ENCODE measurements at regions not wholly inside any gene's neighbourhood (a gene's known extent, or its start where the extent isn't known, plus 50 kb on each side); places are given as distances from the start of the nearest gene placed in this dataset.

GRCh38 chr2:203790134-203790852 lies 77.3 kb upstream of the CTLA4 start:
- no peak for TF ChIP-seq NFIC (IDR thresholded peaks at IDR 0.05)
- TF ChIP-seq EP300 (IDR thresholded peaks at IDR 0.05; ENCODE audit: borderline replicate concordance) = no peak
- TF ChIP-seq ZBTB7A (IDR thresholded peaks at IDR 0.05; ENCODE audit: low read depth) = no peak
- TF ChIP-seq TAF1 (IDR thresholded peaks at IDR 0.05; ENCODE audit: low read depth) = no peak
- TF ChIP-seq REST (IDR thresholded peaks at IDR 0.05; ENCODE audit: low read depth) = no peak
- TF ChIP-seq TCF12 (IDR thresholded peaks at IDR 0.05; ENCODE audit: low read depth) = no peak
- TF ChIP-seq CEBPB (IDR thresholded peaks at IDR 0.05) = 0 out of 2 replicates have a peak, but pooled peaks have one; percentile 3
- TF ChIP-seq EGR1 (IDR thresholded peaks at IDR 0.05) = no peak
- no peak for TF ChIP-seq TEAD4 (IDR thresholded peaks at IDR 0.05)
- no peak for TF ChIP-seq CREB1 (IDR thresholded peaks at IDR 0.05; ENCODE audit: low read depth)
- TF ChIP-seq RAD21 (IDR thresholded peaks at IDR 0.05; ENCODE audit: low read depth) = no peak
- no peak for TF ChIP-seq MAX (IDR thresholded peaks at IDR 0.05)
- TF ChIP-seq YY1 (IDR thresholded peaks at IDR 0.05; ENCODE audit: low read depth) = no peak

All from Ishikawa (cell line).